Testis (tissue), 2 donors: ENCODE measurements at regions not wholly inside any gene's neighbourhood (a gene's known extent, or its start where the extent isn't known, plus 50 kb on each side); places are given as distances from the start of the nearest gene placed in this dataset.

ENCODE experiments used
- DNase-seq: peaks from one replicate; pipeline ENCODE4 v3.0.0-alpha.2; 2019
- H3K27ac ChIP-seq, 2 donors: fragments of 200-600 bp; sonication (generic); one replicate each; pipeline ENCODE4 v1.5.1; 2019
- H3K27me3 ChIP-seq: fragments of 200-600 bp; sonication (generic); one replicate; pipeline ENCODE4 v1.5.1; 2019
- H3K36me3 ChIP-seq: fragments of 200-600 bp; sonication (generic); one replicate; pipeline ENCODE4 v1.5.1; 2017; ENCODE audit warnings: low read depth; ENCODE audit errors: missing control alignments
- H3K4me1 ChIP-seq: fragments of 200-600 bp; sonication (generic); one replicate; pipeline ENCODE4 v1.5.1; 2019
- H3K4me3 ChIP-seq, 2 donors: fragments of 200-600 bp; sonication (generic); one replicate each; pipeline ENCODE4 v1.5.1; 2017 to 2019
- H3K9me3 ChIP-seq: fragments of 200-600 bp; sonication (generic); one replicate; pipeline ENCODE4 v1.5.1; 2017
- POLR2A ChIP-seq: fragments of 450-650 bp; IDR thresholded peaks from one replicate; pipeline ENCODE4 v1.6.1; 2017; ENCODE audit warnings: antibody characterized with exemption, mild to moderate bottlenecking, moderate library complexity
- WGBS, 2 donors: methylation state at CpG; one replicate each; pipeline ENCODE4 v1.1.5; 2018; 5-methylcytosine and 5-hydroxymethylcytosine counted together
- intact Hi-C: fragments of 100-400 bp; cut with DNase I; formaldehyde crosslinking; loops from one replicate; pipeline ENCODE4 v1.15.1; 2023; ENCODE audit warnings: low total_unique reads
- TF ChIP-seq, protein P1 (sequence below), 3 experiments: fragments of 450-650 bp in 2 of 3; fragments of 200-600 bp in 1 of 3; sonication (generic) in 1 of 3; IDR thresholded peaks; one replicate each; pipeline ENCODE4 v1.5.1; 2016 to 2019; ENCODE audit warnings: antibody characterized with exemption in 3 of 3, mild to moderate bottlenecking in 2 of 3, moderate library complexity in 1 of 3

DNA sequence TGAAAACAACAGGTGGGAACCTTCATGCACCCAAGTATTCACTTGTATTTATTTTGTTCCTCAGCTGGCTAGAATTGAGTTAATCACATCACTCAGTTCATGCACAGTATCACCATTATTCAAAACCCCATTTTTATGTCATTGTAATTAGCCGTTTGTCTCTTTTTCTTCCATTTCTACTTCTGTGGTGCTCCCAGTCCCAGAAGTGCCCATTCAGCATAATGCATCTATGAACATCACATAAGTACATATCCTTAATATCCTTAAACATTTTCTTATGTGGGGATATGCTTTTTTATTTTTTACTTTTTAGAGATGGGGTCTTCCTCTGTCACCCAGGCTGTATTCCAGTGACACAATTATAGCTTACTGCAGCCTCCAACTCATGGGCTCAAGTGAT lies 510.9 kb upstream of the MGMT start:
- Histone ChIP-seq H3K27me3 (no peaks in the 10 kb centered on the region), H3K36me3 (no peaks in the 10 kb centered on the region), H3K4me1 (no peaks in the 10 kb centered on the region), H3K27ac (no peak overlapping the region), H3K4me3 (no peak overlapping the region), H3K9me3 (no peaks in the 10 kb centered on the region)
- no peak for DNase-seq
- TF ChIP-seq, protein P1, sequence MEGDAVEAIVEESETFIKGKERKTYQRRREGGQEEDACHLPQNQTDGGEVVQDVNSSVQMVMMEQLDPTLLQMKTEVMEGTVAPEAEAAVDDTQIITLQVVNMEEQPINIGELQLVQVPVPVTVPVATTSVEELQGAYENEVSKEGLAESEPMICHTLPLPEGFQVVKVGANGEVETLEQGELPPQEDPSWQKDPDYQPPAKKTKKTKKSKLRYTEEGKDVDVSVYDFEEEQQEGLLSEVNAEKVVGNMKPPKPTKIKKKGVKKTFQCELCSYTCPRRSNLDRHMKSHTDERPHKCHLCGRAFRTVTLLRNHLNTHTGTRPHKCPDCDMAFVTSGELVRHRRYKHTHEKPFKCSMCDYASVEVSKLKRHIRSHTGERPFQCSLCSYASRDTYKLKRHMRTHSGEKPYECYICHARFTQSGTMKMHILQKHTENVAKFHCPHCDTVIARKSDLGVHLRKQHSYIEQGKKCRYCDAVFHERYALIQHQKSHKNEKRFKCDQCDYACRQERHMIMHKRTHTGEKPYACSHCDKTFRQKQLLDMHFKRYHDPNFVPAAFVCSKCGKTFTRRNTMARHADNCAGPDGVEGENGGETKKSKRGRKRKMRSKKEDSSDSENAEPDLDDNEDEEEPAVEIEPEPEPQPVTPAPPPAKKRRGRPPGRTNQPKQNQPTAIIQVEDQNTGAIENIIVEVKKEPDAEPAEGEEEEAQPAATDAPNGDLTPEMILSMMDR (IDR thresholded peaks at IDR 0.05), result no peak
- TF ChIP-seq POLR2A, result no peak
- 68 to 76% methylated on average over 1 of the region's 1 CpG for WGBS, 2 donors
- intact Hi-C loops, result no loop called here

DNA sequence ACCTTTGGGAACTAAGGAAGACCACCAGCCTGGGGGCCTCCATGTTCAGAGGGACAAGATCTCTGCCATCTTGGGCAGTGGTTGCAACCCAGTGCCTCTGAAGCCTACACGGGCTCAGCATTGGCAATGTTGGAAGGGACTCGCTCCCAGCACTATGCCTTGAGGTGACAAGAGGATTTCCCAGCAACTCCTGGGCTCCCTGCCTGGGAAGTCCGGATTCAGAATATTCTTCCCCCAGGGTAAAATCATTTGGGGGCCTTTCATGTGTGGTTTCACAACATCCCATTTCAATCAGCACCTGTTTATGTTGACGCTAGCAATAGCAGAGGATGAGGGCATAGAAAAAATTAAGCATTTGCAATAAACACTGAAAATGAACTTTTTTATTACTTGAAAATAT lies 509.8 kb upstream of the MGMT start:
- 59 to 63% methylated on average over 2 to 4 of the region's 4 CpGs for WGBS, 2 donors
- no peak for DNase-seq
- H3K27me3 ChIP-seq, result no peaks in the 10 kb centered on the region
- intact Hi-C loops, result no loop called here
- TF ChIP-seq, protein P1 (IDR thresholded peaks at IDR 0.05), result no peak
- no peak for TF ChIP-seq POLR2A
- H3K27ac ChIP-seq, result no peak overlapping the region
- no peaks in the 10 kb centered on the region for H3K9me3 ChIP-seq
- H3K36me3 ChIP-seq, result no peaks in the 10 kb centered on the region
- no peak overlapping the region for H3K4me3 ChIP-seq
- H3K4me1 ChIP-seq, result no peaks in the 10 kb centered on the region

DNA sequence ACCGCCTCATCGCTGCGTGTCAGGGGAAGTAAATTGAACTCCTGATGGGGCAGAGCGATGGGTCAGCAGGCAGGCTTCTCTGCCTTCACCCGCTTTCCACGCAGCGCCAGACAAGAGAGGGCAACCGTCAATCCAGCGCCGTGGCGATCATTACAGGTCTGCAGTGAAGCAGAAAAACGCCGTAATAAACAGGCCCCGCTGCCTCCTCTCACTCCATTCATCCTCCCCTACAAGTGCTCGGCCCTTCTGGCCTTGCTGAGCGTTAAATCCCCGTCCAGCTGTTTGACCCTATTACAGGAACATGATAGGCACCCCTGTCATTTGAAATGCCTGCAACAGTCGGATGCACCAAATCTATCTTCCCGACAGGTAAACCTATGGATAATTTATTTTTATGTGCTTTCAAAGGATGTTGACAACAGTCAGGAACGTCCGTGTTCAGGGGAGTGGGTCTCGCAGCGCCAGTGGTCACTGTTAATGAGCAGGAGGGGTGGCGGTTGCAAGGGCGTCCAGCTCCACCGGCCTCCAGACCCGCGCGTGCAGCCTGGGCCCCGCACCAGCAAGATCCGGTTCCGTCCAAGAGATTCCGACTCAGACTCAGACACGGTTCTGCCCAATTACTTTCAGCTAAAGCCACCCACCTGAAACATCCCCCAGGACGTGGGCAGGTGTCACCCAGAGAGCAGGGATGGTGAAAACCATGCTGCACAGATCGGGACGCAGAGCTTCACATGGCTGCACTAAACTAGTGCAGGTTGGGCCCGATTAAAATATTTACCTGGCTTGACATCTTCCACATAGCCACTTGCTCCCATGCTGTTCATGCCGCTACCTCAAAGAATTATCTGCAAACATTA lies 508.0 kb upstream of the MGMT start:
- TF ChIP-seq, protein P1 (IDR thresholded peaks at IDR 0.05), result no peak
- no peak for TF ChIP-seq POLR2A
- no peaks in the 10 kb centered on the region for H3K36me3 ChIP-seq
- no peaks in the 10 kb centered on the region for H3K9me3 ChIP-seq
- H3K4me3 ChIP-seq, result no peak overlapping the region
- no peak for DNase-seq
- 54 to 70% methylated on average over 30 to 39 of the region's 39 CpGs for WGBS, 2 donors
- no peak overlapping the region for H3K27ac ChIP-seq
- no peaks in the 10 kb centered on the region for H3K27me3 ChIP-seq
- intact Hi-C loops, result no loop called here
- no peaks in the 10 kb centered on the region for H3K4me1 ChIP-seq

DNA sequence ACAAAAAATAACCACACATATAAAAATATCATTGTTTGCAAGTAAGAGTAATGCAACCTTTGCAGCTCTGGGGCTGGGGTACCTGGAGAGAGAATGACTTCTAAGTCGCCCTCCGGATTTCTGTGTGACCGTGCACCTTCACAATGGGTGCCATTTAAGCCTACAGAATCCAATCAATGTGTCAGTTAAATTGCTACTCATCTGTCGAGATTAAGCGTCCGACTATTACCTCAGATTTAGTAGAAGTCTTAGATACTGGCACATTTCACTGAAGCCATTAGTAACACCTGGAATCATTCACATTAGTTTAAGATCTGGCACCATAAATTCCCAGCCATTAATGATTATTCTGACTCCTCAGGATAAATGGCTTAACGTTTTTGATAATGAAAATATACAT lies 507.3 kb upstream of the MGMT start:
- Histone ChIP-seq H3K36me3 (no peaks in the 10 kb centered on the region), H3K4me1 (no peaks in the 10 kb centered on the region), H3K4me3 (no peak overlapping the region), H3K9me3 (no peaks in the 10 kb centered on the region), H3K27ac (no peak overlapping the region), H3K27me3 (no peaks in the 10 kb centered on the region)
- intact Hi-C loops, result no loop called here
- no peak for TF ChIP-seq POLR2A
- TF ChIP-seq, protein P1 (IDR thresholded peaks at IDR 0.05), result no peak
- DNase-seq, result no peak
- 54 to 69% methylated on average over 7 of the region's 7 CpGs for WGBS, 2 donors

- H3K27ac ChIP-seq, result no peak overlapping the region
- H3K27me3 ChIP-seq, result no peaks in the 10 kb centered on the region
- DNase-seq, result no peak
- H3K36me3 ChIP-seq, result no peaks in the 10 kb centered on the region
- H3K4me1 ChIP-seq, result no peaks in the 10 kb centered on the region
- WGBS, 2 donors, result 50 to 62% methylated on average over 8 of the region's 8 CpGs
- H3K9me3 ChIP-seq, result no peaks in the 10 kb centered on the region
- intact Hi-C loops, result no loop called here
- H3K4me3 ChIP-seq, result no peak overlapping the region
- no peak for TF ChIP-seq POLR2A
- TF ChIP-seq, protein P1 (IDR thresholded peaks at IDR 0.05), result no peak
Measured at GRCh38 chr10:128960517-128960916, 506.5 kb upstream of the MGMT start.
